CD4-positive, alpha-beta T cell (primary cell): ENCODE measurements at regions not wholly inside any gene's neighbourhood (a gene's known extent, or its start where the extent isn't known, plus 50 kb on each side); places are given as distances from the start of the nearest gene placed in this dataset.

Experiments
- ATAC-seq: fragments of 200-7000 bp; cut with Tn5 transposase; one replicate; pipeline ENCODE4 v1.10.0; 2022; ENCODE audit warnings: mild to moderate bottlenecking; ENCODE audit not compliant: poor library complexity
- CTCF ChIA-PET: fragments of 350-600 bp; sonication (Branson Sonifier 250); formaldehyde crosslinking; loops from one replicate; lab custom pipeline; 2021; ENCODE audit warnings: antibody characterized with exemption, inconsistent platforms; lab: Charles Lee
- POLR2A ChIA-PET: fragments of 350-600 bp; sonication (Branson Sonifier 250); formaldehyde crosslinking; loops from one replicate; lab custom pipeline; 2021; ENCODE audit warnings: antibody characterized with exemption, inconsistent platforms; lab: Charles Lee
- DNase-seq, 14 experiments: peaks; one replicate each; pipeline ENCODE4 v3.0.0-alpha.2; 2013 to 2020; ENCODE audit warnings: mixed read lengths in 2 of 14
- H3K27ac ChIP-seq, 2 donors: one replicate each; pipeline versions ENCODE4 v1.5.1 to v1.7.0; 2013; ENCODE audit warnings: low read length in 2 of 2, low read depth in 1 of 2, mild to moderate bottlenecking in 1 of 2
- H3K27me3 ChIP-seq, 2 experiments: 1 replicate in 1 of 2; 2 replicates in 1 of 2; pipeline versions ENCODE4 v1.6.1 to v1.7.0; 2013; ENCODE audit warnings: low read length in 2 of 2, control low read depth in 1 of 2, mild to moderate bottlenecking in 1 of 2, moderate library complexity in 1 of 2; ENCODE audit not compliant: insufficient read depth in 2 of 2, control insufficient read depth in 1 of 2
- H3K36me3 ChIP-seq: one replicate; pipeline ENCODE4 v1.6.1; 2013; ENCODE audit warnings: low read length, control low read depth; ENCODE audit not compliant: insufficient read depth
- H3K4me1 ChIP-seq: one replicate; pipeline ENCODE4 v1.6.1; 2013; ENCODE audit warnings: low read length, control low read depth; ENCODE audit not compliant: insufficient read depth
- H3K4me3 ChIP-seq: one replicate; pipeline ENCODE4 v1.5.1; 2013; ENCODE audit warnings: mild to moderate bottlenecking, low read length, moderate library complexity
- H3K9me3 ChIP-seq, 2 experiments: 1 replicate in 1 of 2; 2 replicates in 1 of 2; pipeline versions ENCODE4 v1.6.1 to v1.7.0; 2013; ENCODE audit warnings: low read length in 2 of 2, mild to moderate bottlenecking in 2 of 2, control low read depth in 1 of 2, moderate library complexity in 1 of 2; ENCODE audit not compliant: control insufficient read depth in 1 of 2, insufficient read depth in 1 of 2
- H3K27ac Mint-ChIP-seq: one replicate; pipeline ENCODE4 v1.8.0; 2020; ENCODE audit warnings: mixed read lengths
- H3K27me3 Mint-ChIP-seq: one replicate; pipeline ENCODE4 v1.8.0; 2021; ENCODE audit warnings: mixed read lengths
- H3K36me3 Mint-ChIP-seq: one replicate; pipeline ENCODE4 v1.8.0; 2021; ENCODE audit warnings: low read depth, mixed read lengths
- H3K4me1 Mint-ChIP-seq: one replicate; pipeline ENCODE4 v1.8.0; 2021; ENCODE audit warnings: low read depth, mixed read lengths
- H3K4me3 Mint-ChIP-seq: one replicate; pipeline ENCODE4 v1.8.0; 2020; ENCODE audit warnings: mild to moderate bottlenecking, mixed read lengths
- H3K9me3 Mint-ChIP-seq: one replicate; pipeline ENCODE4 v1.8.0; 2020; ENCODE audit warnings: mixed read lengths
- intact Hi-C, 2 experiments: fragments of 100-400 bp; cut with DNase I in 1 of 2; cut with micrococcal nuclease in 1 of 2; formaldehyde crosslinking; loops; one replicate each; pipeline versions ENCODE4 v1.15.1 to v1.9.0; 2023 to 2025; cut with DNase I, micrococcal nuclease
- TF ChIP-seq, protein P1 (sequence below): fragments of 200-600 bp; IDR thresholded peaks from one replicate; pipeline ENCODE4 v1.8.0; 2022; ENCODE audit warnings: antibody characterized with exemption, mild to moderate bottlenecking

DNA sequence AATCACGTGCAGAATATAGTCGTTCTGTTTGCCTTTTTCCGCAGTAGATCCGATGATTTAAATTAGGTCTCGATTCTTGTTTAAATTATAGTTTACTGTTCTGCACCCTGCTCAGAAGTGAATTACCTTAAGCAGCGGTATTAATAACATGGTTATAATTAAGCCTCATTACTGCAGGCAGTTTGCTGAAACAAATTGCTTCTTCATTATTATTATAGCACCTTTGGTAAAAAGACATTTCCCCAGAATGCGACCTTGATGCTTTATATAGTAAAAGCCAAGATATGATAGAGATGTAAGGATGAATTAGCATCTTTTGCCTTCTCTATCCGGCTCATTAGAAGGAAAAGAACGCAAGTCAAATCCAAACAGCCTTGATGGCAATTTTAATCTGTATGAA, 625.2 kb upstream of the CADM1 start:
- CTCF ChIA-PET = no interaction called here
- Histone ChIP-seq H3K36me3 (no peaks in the 10 kb centered on the region), H3K4me3 (no peak overlapping the region), H3K27ac (no peak overlapping the region), H3K27me3 (no peaks in the 10 kb centered on the region), H3K9me3 (peaks cover 0 to 7% of the 10 kb centered on the region in 2 experiments), H3K4me1 (no peaks in the 10 kb centered on the region)
- Mint-ChIP-seq H3K4me3 (no peak overlapping the region), H3K27ac (no peak overlapping the region), H3K4me1 (no peaks in the 10 kb centered on the region), H3K36me3 (no peaks in the 10 kb centered on the region), H3K9me3 (no peaks in the 10 kb centered on the region), H3K27me3 (no peaks in the 10 kb centered on the region)
- DNase-seq (no peak), ATAC-seq (no peak)
- intact Hi-C loops = no loop called here
- POLR2A ChIA-PET = no interaction called here
- TF ChIP-seq, protein P1, sequence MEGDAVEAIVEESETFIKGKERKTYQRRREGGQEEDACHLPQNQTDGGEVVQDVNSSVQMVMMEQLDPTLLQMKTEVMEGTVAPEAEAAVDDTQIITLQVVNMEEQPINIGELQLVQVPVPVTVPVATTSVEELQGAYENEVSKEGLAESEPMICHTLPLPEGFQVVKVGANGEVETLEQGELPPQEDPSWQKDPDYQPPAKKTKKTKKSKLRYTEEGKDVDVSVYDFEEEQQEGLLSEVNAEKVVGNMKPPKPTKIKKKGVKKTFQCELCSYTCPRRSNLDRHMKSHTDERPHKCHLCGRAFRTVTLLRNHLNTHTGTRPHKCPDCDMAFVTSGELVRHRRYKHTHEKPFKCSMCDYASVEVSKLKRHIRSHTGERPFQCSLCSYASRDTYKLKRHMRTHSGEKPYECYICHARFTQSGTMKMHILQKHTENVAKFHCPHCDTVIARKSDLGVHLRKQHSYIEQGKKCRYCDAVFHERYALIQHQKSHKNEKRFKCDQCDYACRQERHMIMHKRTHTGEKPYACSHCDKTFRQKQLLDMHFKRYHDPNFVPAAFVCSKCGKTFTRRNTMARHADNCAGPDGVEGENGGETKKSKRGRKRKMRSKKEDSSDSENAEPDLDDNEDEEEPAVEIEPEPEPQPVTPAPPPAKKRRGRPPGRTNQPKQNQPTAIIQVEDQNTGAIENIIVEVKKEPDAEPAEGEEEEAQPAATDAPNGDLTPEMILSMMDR = no peak

DNA sequence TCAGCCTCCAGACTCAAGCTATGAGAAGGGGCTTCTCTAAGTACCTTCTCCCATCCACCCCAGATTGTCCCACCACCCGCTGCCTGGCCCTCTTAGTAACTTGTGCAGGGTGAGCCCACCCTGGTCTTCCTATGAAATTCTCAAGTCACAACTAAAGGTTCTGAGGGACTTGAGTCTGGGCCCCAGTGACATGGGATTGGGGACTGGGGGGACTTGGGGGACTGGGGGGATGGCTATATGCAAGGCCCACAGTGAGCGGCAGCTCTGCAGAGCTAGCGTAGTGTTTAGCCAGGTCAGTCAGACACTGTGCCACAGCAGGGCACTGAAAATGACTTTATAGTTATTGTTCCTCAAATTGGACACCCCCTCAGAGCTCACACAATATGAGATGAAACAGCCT, 622.3 kb upstream of the CADM1 start:
- ATAC-seq = no peak
- ChIA-PET POLR2A (no interaction called here), CTCF (no interaction called here)
- Mint-ChIP-seq H3K27ac (no peak overlapping the region), H3K9me3 (no peaks in the 10 kb centered on the region), H3K36me3 (no peaks in the 10 kb centered on the region), H3K27me3 (no peaks in the 10 kb centered on the region), H3K4me1 (no peaks in the 10 kb centered on the region), H3K4me3 (no peak overlapping the region)
- DNase-seq = no peak
- no peaks in the 10 kb centered on the region for H3K27me3 ChIP-seq
- no peak overlapping the region for H3K27ac ChIP-seq
- no peak overlapping the region for H3K4me3 ChIP-seq
- TF ChIP-seq, protein P1 = no peak
- H3K9me3 ChIP-seq = peaks cover 0 to 7% of the 10 kb centered on the region in 2 experiments
- intact Hi-C loops = no loop called here
- H3K4me1 ChIP-seq = no peaks in the 10 kb centered on the region
- H3K36me3 ChIP-seq = no peaks in the 10 kb centered on the region

DNA sequence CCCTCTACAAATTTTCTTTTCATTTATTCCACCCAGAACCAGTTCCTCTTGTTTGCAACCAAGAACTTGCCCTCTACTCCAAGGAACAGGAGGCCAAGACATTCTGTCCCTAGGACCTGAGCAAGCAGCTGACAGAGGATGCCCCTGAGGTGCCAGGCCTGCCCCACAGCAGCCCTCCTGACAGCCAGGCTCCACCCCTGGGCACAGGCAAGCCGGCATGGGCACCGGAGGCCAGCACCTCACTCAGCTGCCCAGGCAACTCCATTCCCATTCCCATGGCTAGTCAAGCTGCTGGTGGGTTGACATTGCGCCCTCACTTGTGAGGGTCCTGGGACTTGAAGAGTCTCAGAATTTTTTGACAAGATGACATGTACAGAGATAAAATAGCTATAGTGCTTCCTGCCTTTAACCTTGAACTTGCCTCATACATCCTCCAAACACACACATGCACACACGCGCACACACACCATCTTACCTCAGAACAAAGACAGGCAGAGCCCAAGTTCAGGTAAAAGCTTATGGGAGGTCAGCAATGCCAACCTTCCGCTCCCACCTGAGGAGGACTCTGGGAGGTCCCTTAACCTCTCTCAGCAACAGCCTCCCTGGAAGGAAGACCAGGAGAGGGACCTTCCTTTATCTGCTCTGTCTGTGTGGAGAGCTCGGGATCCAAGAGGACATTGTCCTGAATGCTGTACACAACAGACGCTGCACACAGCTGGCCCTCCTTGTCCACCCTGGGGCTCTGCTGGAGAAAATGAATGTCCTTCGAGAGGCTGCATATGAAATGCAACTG, 620.9 kb upstream of the CADM1 start:
- H3K27me3 ChIP-seq = no peaks in the 10 kb centered on the region
- ChIA-PET POLR2A (no interaction called here), CTCF (no interaction called here)
- no peak overlapping the region for H3K4me3 ChIP-seq
- no peaks in the 10 kb centered on the region for H3K36me3 ChIP-seq
- H3K4me1 Mint-ChIP-seq = no peaks in the 10 kb centered on the region
- no peaks in the 10 kb centered on the region for H3K9me3 Mint-ChIP-seq
- DNase-seq = no peak
- no peak overlapping the region for H3K27ac ChIP-seq
- no peak overlapping the region for H3K27ac Mint-ChIP-seq
- H3K27me3 Mint-ChIP-seq = no peaks in the 10 kb centered on the region
- no peaks in the 10 kb centered on the region for H3K36me3 Mint-ChIP-seq
- peaks cover 0 to 4% of the 10 kb centered on the region in 2 experiments for H3K9me3 ChIP-seq
- no peaks in the 10 kb centered on the region for H3K4me1 ChIP-seq
- intact Hi-C loops = no loop called here
- no peak for ATAC-seq
- no peak overlapping the region for H3K4me3 Mint-ChIP-seq
- TF ChIP-seq, protein P1 = no peak
